Erythroblast (primary cell): ENCODE measurements at regions not wholly inside any gene's neighbourhood (a gene's known extent, or its start where the extent isn't known, plus 50 kb on each side); places are given as distances from the start of the nearest gene placed in this dataset.

Source experiments
- GATA1 ChIP-seq: IDR thresholded peaks from 2 replicates; pipeline ENCODE4 v1.6.1; 2011; ENCODE audit warnings: low read depth, mild to moderate bottlenecking, control low read depth, low read length, moderate library complexity
- POLR2A ChIP-seq: IDR thresholded peaks from 2 replicates; pipeline ENCODE4 v1.6.1; 2011; ENCODE audit warnings: mild to moderate bottlenecking, low read length

GRCh38 chr7:41885748-41886147 lies 182.9 kb upstream of the INHBA start:
- TF ChIP-seq POLR2A, result no peak
- TF ChIP-seq GATA1, result no peak
